ENCODE measurements at regions not wholly inside any gene's neighbourhood (a gene's known extent, or its start where the extent isn't known, plus 50 kb on each side); places are given as distances from the start of the nearest gene placed in this dataset.

DNA sequence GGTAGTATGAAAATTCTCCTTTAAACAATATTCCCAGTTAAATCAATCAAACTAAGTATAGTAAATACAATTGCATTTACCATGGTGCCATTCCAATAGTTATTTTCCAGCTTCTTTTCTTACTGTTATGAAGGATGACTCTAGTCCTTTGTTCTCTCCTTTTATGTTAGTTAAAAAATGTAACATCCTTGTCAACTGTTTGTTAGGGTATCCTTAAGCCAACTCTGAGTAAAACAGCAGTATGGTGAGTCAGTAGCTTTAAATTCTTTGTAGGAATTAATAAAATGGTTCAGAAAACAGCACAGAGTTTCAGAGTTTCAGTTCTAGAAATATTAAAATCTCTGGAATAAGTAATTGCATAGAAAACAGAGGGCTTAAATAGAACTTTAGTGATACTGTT, 384.4 kb downstream of the MTRR start:
- Histone ChIP-seq H3K27ac (ENCODE audit: control insufficient read depth, insufficient read depth, low read length) (no peak overlapping the region), H3K4me1 (ENCODE audit: control insufficient read depth, extremely low read depth, insufficient read depth, low read length) (no peaks in the 10 kb centered on the region), H3K36me3 (ENCODE audit: control insufficient read depth in 2 of 2, extremely low read depth in 1 of 2, insufficient read depth in 2 of 2, low read length in 2 of 2) (no peaks in the 10 kb centered on the region), H2AFZ (ENCODE audit: control insufficient read depth, low read length) (no peak overlapping the region), H3K9me3 (ENCODE audit: control insufficient read depth, low read depth, low read length) (no peaks in the 10 kb centered on the region), H4K20me1 (ENCODE audit: control insufficient read depth, extremely low read depth, insufficient read depth, low read length) (no peaks in the 10 kb centered on the region), H3K9ac (ENCODE audit: control insufficient read depth, extremely low read depth, insufficient read depth, low read length) (no peak overlapping the region), H3K79me2 (ENCODE audit: control insufficient read depth, insufficient read depth, low read length) (no peaks in the 10 kb centered on the region), H3K4me3 (ENCODE audit: control insufficient read depth in 2 of 3, extremely low read depth in 1 of 3, insufficient read depth in 2 of 3, low read depth in 1 of 3, low read length in 3 of 3) (no peak overlapping the region), H3K4me2 (ENCODE audit: control insufficient read depth, extremely low read depth, insufficient read depth, low read depth, low read length) (no peak overlapping the region), H3K27me3 (ENCODE audit: control insufficient read depth, extremely low read depth, insufficient read depth, low read length) (no peaks in the 10 kb centered on the region), H3K9me1 (ENCODE audit: control insufficient read depth, extremely low read depth, insufficient read depth, low read length) (no peaks in the 10 kb centered on the region)
- no peak for DNase-seq (ENCODE audit: low read depth, low spot score)
- dilution Hi-C loops (cut with MboI; ENCODE audit: extremely low pct_ligation_motif_present, low sequenced_read_pairs), result no loop called here
- no peak for FAIRE-seq
- TF ChIP-seq CTCF (optimal IDR thresholded peaks at IDR 0.05 in 1 of 3, IDR thresholded peaks at IDR 0.05 in 1 of 3, conservative IDR thresholded peaks at IDR 0.05 in 1 of 3; ENCODE audit: extremely low read depth in 1 of 3, insufficient read depth in 2 of 3, low read length in 3 of 3), result no peak
- no peak for TF ChIP-seq EZH2 (IDR thresholded peaks at IDR 0.05; ENCODE audit: low read length)

- Histone ChIP-seq H3K4me3 (ENCODE audit: control insufficient read depth in 2 of 3, extremely low read depth in 1 of 3, insufficient read depth in 2 of 3, low read depth in 1 of 3, low read length in 3 of 3) (no peak overlapping the region), H3K79me2 (ENCODE audit: control insufficient read depth, insufficient read depth, low read length) (no peaks in the 10 kb centered on the region), H3K9ac (ENCODE audit: control insufficient read depth, extremely low read depth, insufficient read depth, low read length) (no peak overlapping the region), H4K20me1 (ENCODE audit: control insufficient read depth, extremely low read depth, insufficient read depth, low read length) (no peaks in the 10 kb centered on the region), H2AFZ (ENCODE audit: control insufficient read depth, low read length) (no peak overlapping the region), H3K4me1 (ENCODE audit: control insufficient read depth, extremely low read depth, insufficient read depth, low read length) (no peaks in the 10 kb centered on the region), H3K9me1 (ENCODE audit: control insufficient read depth, extremely low read depth, insufficient read depth, low read length) (no peaks in the 10 kb centered on the region), H3K36me3 (ENCODE audit: control insufficient read depth in 2 of 2, extremely low read depth in 1 of 2, insufficient read depth in 2 of 2, low read length in 2 of 2) (no peaks in the 10 kb centered on the region), H3K27me3 (ENCODE audit: control insufficient read depth, extremely low read depth, insufficient read depth, low read length) (no peaks in the 10 kb centered on the region), H3K9me3 (ENCODE audit: control insufficient read depth, low read depth, low read length) (no peaks in the 10 kb centered on the region), H3K27ac (ENCODE audit: control insufficient read depth, insufficient read depth, low read length) (no peak overlapping the region), H3K4me2 (ENCODE audit: control insufficient read depth, extremely low read depth, insufficient read depth, low read depth, low read length) (no peak overlapping the region)
- no peak for TF ChIP-seq CTCF (optimal IDR thresholded peaks at IDR 0.05 in 1 of 3, IDR thresholded peaks at IDR 0.05 in 1 of 3, conservative IDR thresholded peaks at IDR 0.05 in 1 of 3; ENCODE audit: extremely low read depth in 1 of 3, insufficient read depth in 2 of 3, low read length in 3 of 3)
- no peak for TF ChIP-seq EZH2 (IDR thresholded peaks at IDR 0.05; ENCODE audit: low read length)
- dilution Hi-C loops (cut with MboI; ENCODE audit: extremely low pct_ligation_motif_present, low sequenced_read_pairs), result no loop called here
- FAIRE-seq (no peak), DNase-seq (ENCODE audit: low read depth, low spot score) (no peak)
Measured at GRCh38 chr5:8254674-8255073, 385.7 kb downstream of the MTRR start.

All from keratinocyte (primary cell).